ENCODE measurements at regions not wholly inside any gene's neighbourhood (a gene's known extent, or its start where the extent isn't known, plus 50 kb on each side); places are given as distances from the start of the nearest gene placed in this dataset.

DNA sequence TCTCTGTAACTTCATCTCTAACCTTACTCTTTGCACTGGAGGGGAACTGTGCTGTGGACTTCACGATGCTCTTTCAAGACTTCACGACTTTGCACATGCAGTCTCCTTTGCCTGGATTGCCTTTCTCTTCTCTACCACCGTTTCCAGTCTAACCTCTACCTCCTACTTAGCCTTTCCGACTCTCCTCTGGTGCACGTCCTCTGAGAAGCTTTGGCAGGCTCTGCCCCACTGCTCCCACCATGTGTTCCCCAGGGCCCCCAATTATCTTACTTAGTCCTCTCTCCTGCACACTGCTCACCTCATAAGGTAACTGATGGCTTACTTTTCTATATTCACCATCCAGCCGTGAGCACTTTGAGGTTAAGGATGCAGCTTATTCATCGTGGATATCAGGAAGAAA, 101.7 kb upstream of the GJB5 start:
- TF ChIP-seq, protein P1, sequence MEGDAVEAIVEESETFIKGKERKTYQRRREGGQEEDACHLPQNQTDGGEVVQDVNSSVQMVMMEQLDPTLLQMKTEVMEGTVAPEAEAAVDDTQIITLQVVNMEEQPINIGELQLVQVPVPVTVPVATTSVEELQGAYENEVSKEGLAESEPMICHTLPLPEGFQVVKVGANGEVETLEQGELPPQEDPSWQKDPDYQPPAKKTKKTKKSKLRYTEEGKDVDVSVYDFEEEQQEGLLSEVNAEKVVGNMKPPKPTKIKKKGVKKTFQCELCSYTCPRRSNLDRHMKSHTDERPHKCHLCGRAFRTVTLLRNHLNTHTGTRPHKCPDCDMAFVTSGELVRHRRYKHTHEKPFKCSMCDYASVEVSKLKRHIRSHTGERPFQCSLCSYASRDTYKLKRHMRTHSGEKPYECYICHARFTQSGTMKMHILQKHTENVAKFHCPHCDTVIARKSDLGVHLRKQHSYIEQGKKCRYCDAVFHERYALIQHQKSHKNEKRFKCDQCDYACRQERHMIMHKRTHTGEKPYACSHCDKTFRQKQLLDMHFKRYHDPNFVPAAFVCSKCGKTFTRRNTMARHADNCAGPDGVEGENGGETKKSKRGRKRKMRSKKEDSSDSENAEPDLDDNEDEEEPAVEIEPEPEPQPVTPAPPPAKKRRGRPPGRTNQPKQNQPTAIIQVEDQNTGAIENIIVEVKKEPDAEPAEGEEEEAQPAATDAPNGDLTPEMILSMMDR (IDR thresholded peaks at IDR 0.05; ENCODE audit: low read length) = no peak
- no peak for TF ChIP-seq EZH2 (IDR thresholded peaks at IDR 0.05; ENCODE audit: borderline replicate concordance, low read length)
